M059J (cell line): ENCODE measurements at regions not wholly inside any gene's neighbourhood (a gene's known extent, or its start where the extent isn't known, plus 50 kb on each side); places are given as distances from the start of the nearest gene placed in this dataset.
"Not testable (repeated sequence)": the region's sequence is repeated elsewhere in the genome, so short reads cannot be mapped to it uniquely, and the experiment has no call there.

ENCODE experiments used
- DNase-seq: peaks from one replicate; pipeline ENCODE4 v3.0.0-alpha.2; 2012; ENCODE audit warnings: low read depth

DNA sequence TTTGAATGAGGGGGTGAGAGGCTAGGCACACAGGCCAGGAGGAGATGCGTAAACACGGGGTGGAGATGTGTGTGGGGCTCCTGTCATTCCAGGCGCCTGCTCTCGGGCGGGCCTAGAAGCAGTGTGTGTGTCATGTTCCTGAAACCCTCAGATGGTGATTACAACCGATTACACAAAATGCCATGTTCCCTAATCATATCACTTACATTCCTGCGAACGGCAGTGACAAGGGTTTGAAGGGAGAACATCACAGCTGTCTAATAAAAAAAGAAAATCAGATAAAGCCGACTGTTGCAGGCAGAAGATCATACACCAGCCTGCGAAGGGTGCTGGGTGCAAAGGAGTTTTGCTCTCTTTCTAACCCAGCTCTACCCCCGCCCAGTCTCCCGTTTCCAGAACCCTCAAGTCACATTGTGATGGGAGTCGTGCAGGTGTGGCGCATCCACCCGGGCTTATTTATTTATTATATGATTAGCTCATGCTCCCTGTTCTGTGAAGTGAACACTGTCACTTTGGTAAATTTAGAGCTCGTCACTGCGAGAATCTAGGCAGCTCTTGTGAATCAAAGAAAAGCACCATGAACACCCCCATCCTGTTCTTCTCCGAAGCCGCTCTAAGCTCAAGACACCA, 140.3 kb downstream of the NR2F2 start:
- no peak for DNase-seq

DNA sequence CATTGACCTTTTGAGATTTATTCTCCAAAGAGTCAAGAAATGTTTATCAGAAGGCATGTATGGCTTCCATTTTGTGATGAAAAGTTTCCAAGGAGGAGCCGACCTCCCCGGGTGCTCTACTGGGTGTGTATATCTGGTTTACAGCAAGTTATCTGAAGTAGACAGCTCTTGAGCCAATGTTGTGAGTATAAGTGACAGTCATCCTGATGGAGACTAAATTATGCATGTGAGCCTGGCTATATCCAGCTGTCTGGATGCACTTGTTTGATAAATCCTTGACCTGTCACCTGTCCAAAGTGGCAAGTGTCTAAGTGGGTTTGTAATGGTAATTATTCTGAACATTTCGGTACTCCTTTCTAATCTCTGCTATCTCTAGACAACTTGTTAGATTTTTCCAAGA, 142.2 kb downstream of the NR2F2 start:
- DNase-seq: no peak

DNA sequence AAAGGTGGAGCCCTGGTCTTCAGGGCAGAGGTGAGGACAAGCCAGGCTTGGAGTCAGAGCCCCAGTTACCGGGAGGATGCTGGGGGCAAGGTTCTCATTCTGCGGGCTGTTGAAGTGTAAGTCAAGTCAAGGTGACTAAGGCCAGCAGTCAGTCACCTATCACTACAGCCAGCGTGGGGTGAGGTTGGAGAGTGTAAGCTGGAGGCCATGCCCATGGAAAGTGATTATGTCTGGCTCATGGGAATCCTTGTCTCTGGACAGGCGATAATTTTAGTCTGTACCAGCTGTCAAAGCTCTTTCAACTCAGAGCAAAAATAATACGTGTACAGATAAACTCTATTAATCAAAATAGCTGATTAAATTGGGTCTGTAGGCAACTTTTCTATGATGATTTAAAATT, 143.1 kb downstream of the NR2F2 start:
- no peak for DNase-seq

DNA sequence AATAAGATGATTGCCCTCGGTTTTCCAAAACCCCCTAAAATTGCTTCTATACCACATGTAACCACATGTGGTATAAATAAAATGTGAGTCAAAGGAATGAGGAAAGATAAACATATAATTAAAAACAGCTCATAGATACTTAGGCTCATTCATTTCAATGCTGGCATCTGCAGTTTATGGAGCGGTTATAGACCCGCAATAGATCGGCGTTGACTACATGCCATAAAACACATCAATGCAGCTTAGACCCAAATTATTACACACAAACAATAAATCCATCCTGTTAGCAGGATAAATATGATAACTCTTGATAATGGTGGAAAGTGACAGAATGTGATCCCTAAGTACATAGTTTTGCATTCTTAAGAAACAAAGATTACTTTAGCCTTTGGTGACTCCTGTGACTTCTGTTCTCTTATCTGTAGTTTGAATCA, 143.7 kb downstream of the NR2F2 start:
- DNase-seq: peak; percentile 7

DNA sequence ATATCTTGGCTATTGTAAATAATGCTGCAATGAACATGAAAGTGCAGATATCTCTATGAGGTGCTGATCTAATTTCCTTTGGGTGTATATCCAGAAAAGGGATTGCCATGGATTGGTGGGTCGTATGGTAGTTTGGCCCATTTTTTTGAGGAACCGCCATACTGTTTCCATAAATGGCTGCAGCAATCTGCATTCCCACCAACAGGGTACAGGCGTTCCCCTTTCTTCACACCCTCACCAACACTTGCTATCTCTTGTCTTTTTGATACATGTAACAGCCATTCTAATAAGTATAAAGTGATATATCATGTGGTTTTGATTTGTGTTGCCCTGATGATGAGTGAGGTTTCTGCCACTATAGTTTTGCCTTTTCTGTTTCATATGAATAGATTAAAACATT, 146.7 kb downstream of the NR2F2 start:
- no peak for DNase-seq

GRCh38 chr15:96484412-96484811, 153.9 kb downstream of the NR2F2 start:
- not testable (repeated sequence) for DNase-seq

GRCh38 chr15:96484830-96485229, 154.3 kb downstream of the NR2F2 start:
- no peak for DNase-seq

GRCh38 chr15:96487245-96487644, 156.7 kb downstream of the NR2F2 start:
- no peak for DNase-seq

- DNase-seq: not testable (repeated sequence)
Measured at GRCh38 chr15:96491066-96491699, 160.7 kb downstream of the NR2F2 start.

- DNase-seq: not testable (repeated sequence)
Measured at GRCh38 chr15:96491700-96492644, 161.5 kb downstream of the NR2F2 start.

DNA sequence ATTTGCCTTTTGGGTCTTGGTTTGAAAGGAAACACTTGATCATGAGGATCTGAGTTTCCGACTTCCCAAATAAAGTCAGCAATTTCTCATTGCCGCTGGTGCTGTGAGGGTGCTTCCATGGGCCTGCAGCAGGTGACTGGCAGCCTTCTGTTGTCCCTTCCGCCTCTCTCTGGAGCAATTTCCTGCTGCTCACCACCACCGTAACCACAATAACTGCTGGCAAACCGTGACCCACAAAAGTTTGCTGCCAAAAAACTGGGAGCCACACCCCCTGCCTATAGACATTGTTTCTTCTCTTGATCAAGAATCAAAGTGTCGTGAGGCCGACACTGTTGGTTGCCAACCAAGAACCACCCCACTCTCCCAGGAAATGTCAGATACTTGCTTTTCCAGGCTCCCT, 164.0 kb downstream of the NR2F2 start:
- DNase-seq: peak; percentile 23

DNA sequence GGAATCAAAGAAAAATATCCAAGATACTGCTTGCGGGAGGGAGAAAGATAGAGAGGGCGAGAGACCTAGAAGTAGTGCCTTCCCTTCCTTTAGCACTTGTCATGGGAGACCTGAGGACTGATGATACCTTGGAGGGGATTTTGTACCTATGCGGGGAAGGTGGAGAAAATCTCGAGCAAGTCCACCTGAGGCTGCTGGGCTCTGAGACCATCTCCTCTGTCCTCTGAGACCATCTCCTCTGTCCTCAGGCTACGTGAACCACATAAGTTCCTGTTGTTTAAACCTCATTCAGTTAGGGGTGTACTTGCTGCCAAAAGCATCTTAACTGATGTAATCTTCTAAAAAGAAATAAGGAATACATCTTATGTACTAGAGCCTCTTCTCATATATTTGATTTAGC, 164.9 kb downstream of the NR2F2 start:
- no peak for DNase-seq

DNA sequence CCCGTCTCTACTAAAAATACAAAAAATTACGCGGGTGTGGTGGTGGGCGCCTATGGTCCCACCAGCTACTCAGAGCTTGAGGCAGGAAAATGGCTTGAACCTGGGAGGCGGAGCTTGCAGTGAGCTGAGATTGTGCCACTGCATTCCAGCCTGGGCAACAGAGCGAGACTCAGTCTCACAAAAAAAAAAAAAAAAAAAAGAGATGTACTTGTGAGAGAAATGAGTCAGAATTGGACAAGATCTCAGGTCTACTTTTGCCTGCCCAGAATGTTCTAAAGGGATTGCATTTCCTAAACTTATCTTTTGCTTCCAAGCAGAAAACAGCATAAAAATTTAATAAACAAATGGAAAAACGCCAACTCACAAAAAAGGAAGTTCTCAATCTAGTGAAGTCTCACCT, 167.5 kb downstream of the NR2F2 start:
- DNase-seq: no peak

GRCh38 chr15:96500508-96500907, 170.0 kb downstream of the NR2F2 start:
- DNase-seq: no peak

- DNase-seq: no peak
Measured at GRCh38 chr15:96501362-96501761, 170.9 kb downstream of the NR2F2 start.

- no peak for DNase-seq
Measured at GRCh38 chr15:96502196-96502595, 171.7 kb downstream of the NR2F2 start.

GRCh38 chr15:96503276-96503675, 172.8 kb downstream of the NR2F2 start:
- DNase-seq: no peak

GRCh38 chr15:96504371-96504770, 173.9 kb downstream of the NR2F2 start:
- no peak for DNase-seq

GRCh38 chr15:96505014-96505413, 174.5 kb downstream of the NR2F2 start:
- DNase-seq: no peak

GRCh38 chr15:96514607-96515285, 184.2 kb downstream of the NR2F2 start:
- DNase-seq: peak; percentile 12

GRCh38 chr15:96515371-96515770, 184.9 kb downstream of the NR2F2 start:
- no peak for DNase-seq

- DNase-seq: no peak
Measured at GRCh38 chr15:96521386-96521785, 190.9 kb downstream of the NR2F2 start.
